Psoas muscle (tissue), 7 donors: ENCODE measurements at regions not wholly inside any gene's neighbourhood (a gene's known extent, or its start where the extent isn't known, plus 50 kb on each side); places are given as distances from the start of the nearest gene placed in this dataset.

Experiments used
- ATAC-seq, 4 donors: fragments of 200-7000 bp; cut with Tn5 transposase; one replicate each; pipeline ENCODE4 v1.9.1; 2020; ENCODE audit warnings: moderate library complexity in 3 of 4, mild to moderate bottlenecking in 2 of 4
- DNase-seq, 2 donors: peaks; one replicate each; pipeline ENCODE4 v3.0.0-alpha.2; 2020
- H3K27ac ChIP-seq: fragments of 200-600 bp; one replicate; pipeline ENCODE4 v1.8.0; 2022
- H3K27me3 ChIP-seq, 3 donors: fragments of 200-600 bp in 1 of 3; one replicate each; pipeline versions ENCODE4 v1.6.1 to v1.8.0; 2013 to 2022; ENCODE audit warnings: low read length in 2 of 3, mild to moderate bottlenecking in 2 of 3, moderate library complexity in 1 of 3; ENCODE audit not compliant: insufficient read depth in 3 of 3
- H3K36me3 ChIP-seq, 2 donors: fragments of 200-600 bp in 1 of 2; one replicate each; pipeline versions ENCODE4 v1.6.1 to v1.8.0; 2013 to 2022; ENCODE audit warnings: low read depth in 1 of 2, mild to moderate bottlenecking in 1 of 2, moderate library complexity in 1 of 2; ENCODE audit not compliant: insufficient read depth in 1 of 2
- H3K4me1 ChIP-seq: fragments of 200-600 bp; one replicate; pipeline ENCODE4 v1.8.0; 2022
- H3K4me3 ChIP-seq: fragments of 200-600 bp; one replicate; pipeline ENCODE4 v1.8.0; 2022; ENCODE audit warnings: mild to moderate bottlenecking
- H3K9me3 ChIP-seq: fragments of 200-600 bp; one replicate; pipeline ENCODE4 v1.8.0; 2022
- CTCF ChIP-seq: fragments of 200-600 bp; IDR thresholded peaks from one replicate; pipeline ENCODE4 v1.8.0; 2022; ENCODE audit warnings: antibody characterized with exemption
- WGBS, 3 donors: extraction: QIAGEN DNeasy Blood & Tissue Kit; methylation state at CpG; one replicate each; pipeline versions ENCODE4 v1.1.6 to v1.1.7; 2013; 5-methylcytosine and 5-hydroxymethylcytosine counted together
- intact Hi-C, 2 donors: fragments of 100-400 bp; cut with DNase I; formaldehyde crosslinking; loops; one replicate each; pipeline versions ENCODE4 v1.11.0 to v1.14.2; 2022
- donor health status: healthy with polysubstance abuse.
- donor health status: DM: no; HTN: no; CAD: no; lungs with moderate emphysema.
- donor health status: Bipolar disorder and iron deficiency.
- donor health status: healthy.
- donor health status: DM: yes; HTN: yes; CAD: no.
- donor health status: DM: no; HTN: no; CAD: no.
- donor health status: DM: yes; HTN: yes; CAD: no.

GRCh38 chr18:30485078-30485477 is 557.5 kb downstream of the DSC3 start:
- no peaks in the 10 kb centered on the region for H3K9me3 ChIP-seq
- intact Hi-C loops = no loop called here

GRCh38 chr18:30481871-30482270 is 560.7 kb downstream of the DSC3 start:
- Histone ChIP-seq H3K4me1 (no peaks in the 10 kb centered on the region), H3K36me3 (no peaks in the 10 kb centered on the region), H3K9me3 (no peaks in the 10 kb centered on the region), H3K27me3 (no peaks in the 10 kb centered on the region), H3K27ac (no peak overlapping the region), H3K4me3 (no peak overlapping the region)
- intact Hi-C loops = no loop called here
- ATAC-seq = no peak
- 80 to 88% (median 83%) methylated on average over 8 of the region's 8 CpGs for whole genome bisulfite sequencing, 3 donors
- TF ChIP-seq CTCF = no peak
- DNase-seq = no peak

More at GRCh38 chr18:30485078-30485477, 557.5 kb downstream of the DSC3 start:
- DNase-seq = no peak
- Histone ChIP-seq H3K27me3 (no peaks in the 10 kb centered on the region), H3K27ac (no peak overlapping the region), H3K4me3 (no peak overlapping the region), H3K36me3 (no peaks in the 10 kb centered on the region), H3K4me1 (no peaks in the 10 kb centered on the region)
- TF ChIP-seq CTCF = no peak
- 66 to 77% (median 72%) methylated on average over 2 of the region's 2 CpGs for WGBS, 3 donors
- no peak for ATAC-seq

GRCh38 chr18:30469091-30469490 is 573.5 kb downstream of the DSC3 start:
- ATAC-seq = no peak
- no peaks in the 10 kb centered on the region for H3K9me3 ChIP-seq
- no peak for TF ChIP-seq CTCF
- no peak for DNase-seq
- no peaks in the 10 kb centered on the region for H3K27me3 ChIP-seq
- 58 to 69% (median 64%) methylated on average over 4 of the region's 4 CpGs for WGBS, 3 donors
- H3K4me1 ChIP-seq = no peaks in the 10 kb centered on the region
- intact Hi-C loops = no loop called here
- H3K4me3 ChIP-seq = no peak overlapping the region
- H3K36me3 ChIP-seq = no peaks in the 10 kb centered on the region
- H3K27ac ChIP-seq = no peak overlapping the region

GRCh38 chr18:30465096-30465495 is 577.4 kb downstream of the DSC3 start:
- intact Hi-C loops = no loop called here
- no peak for TF ChIP-seq CTCF
- H3K9me3 ChIP-seq = no peaks in the 10 kb centered on the region
- no peaks in the 10 kb centered on the region for H3K36me3 ChIP-seq
- no peaks in the 10 kb centered on the region for H3K27me3 ChIP-seq
- no peaks in the 10 kb centered on the region for H3K4me1 ChIP-seq
- no peak for ATAC-seq
- no peak for DNase-seq
- WGBS, 3 donors = 64 to 74% (median 69%) methylated on average over 3 of the region's 3 CpGs
- no peak overlapping the region for H3K4me3 ChIP-seq
- H3K27ac ChIP-seq = no peak overlapping the region

GRCh38 chr18:30457156-30457555 is 585.4 kb downstream of the DSC3 start:
- H3K4me1 ChIP-seq = no peaks in the 10 kb centered on the region
- no peaks in the 10 kb centered on the region for H3K9me3 ChIP-seq
- intact Hi-C loops = no loop called here
- no peak for TF ChIP-seq CTCF
- H3K36me3 ChIP-seq = no peaks in the 10 kb centered on the region
- no peak overlapping the region for H3K27ac ChIP-seq
- H3K27me3 ChIP-seq = no peaks in the 10 kb centered on the region
- no peak for DNase-seq
- no peak overlapping the region for H3K4me3 ChIP-seq
- ATAC-seq = no peak
- 82 to 92% (median 87%) methylated on average over 1 of the region's 1 CpG for WGBS, 3 donors
